Activated CD4-positive, alpha-beta T cell treated with anti-CD3 and anti-CD28 coated beads, Interleukin-2, amount 10 ng/mL, durations not matched to agents 7 days and 5 days (primary cell): ENCODE measurements at regions not wholly inside any gene's neighbourhood (a gene's known extent, or its start where the extent isn't known, plus 50 kb on each side); places are given as distances from the start of the nearest gene placed in this dataset.

Source experiments
- CTCF ChIA-PET: fragments of 350-600 bp; sonication (Branson Sonifier 250); formaldehyde crosslinking; loops from one replicate; lab custom pipeline; 2021; ENCODE audit warnings: antibody characterized with exemption; lab: Charles Lee
- POLR2A ChIA-PET: fragments of 350-600 bp; sonication (Branson Sonifier 250); formaldehyde crosslinking; loops from one replicate; lab custom pipeline; 2021; ENCODE audit warnings: antibody characterized with exemption; lab: Charles Lee
- DNase-seq: peaks from one replicate; pipeline ENCODE4 v3.0.0-alpha.2; 2020
- H3K27ac Mint-ChIP-seq: one replicate; pipeline ENCODE4 v1.8.0; 2021; ENCODE audit warnings: mild to moderate bottlenecking, moderate library complexity, mixed read lengths
- H3K27me3 Mint-ChIP-seq: one replicate; pipeline ENCODE4 v1.8.0; 2021; ENCODE audit warnings: mixed read lengths
- H3K36me3 Mint-ChIP-seq: one replicate; pipeline ENCODE4 v1.8.0; 2021; ENCODE audit warnings: low read depth, mixed read lengths
- H3K4me1 Mint-ChIP-seq: one replicate; pipeline ENCODE4 v1.8.0; 2021; ENCODE audit warnings: mixed read lengths
- H3K4me3 Mint-ChIP-seq: one replicate; pipeline ENCODE4 v1.8.0; 2021; ENCODE audit warnings: mild to moderate bottlenecking, moderate library complexity, mixed read lengths
- H3K9me3 Mint-ChIP-seq: one replicate; pipeline ENCODE4 v1.8.0; 2021; ENCODE audit warnings: mixed read lengths

- Mint-ChIP-seq H3K27ac (no peak overlapping the region), H3K36me3 (no peaks in the 10 kb centered on the region), H3K27me3 (no peaks in the 10 kb centered on the region), H3K4me1 (no peaks in the 10 kb centered on the region), H3K4me3 (no peak overlapping the region), H3K9me3 (no peaks in the 10 kb centered on the region)
- ChIA-PET CTCF (no interaction called here), POLR2A (no interaction called here)
- no peak for DNase-seq
These were observed 205.9 kb downstream of the C1D start for GRCh38 chr2:67856866-67857265.

DNA sequence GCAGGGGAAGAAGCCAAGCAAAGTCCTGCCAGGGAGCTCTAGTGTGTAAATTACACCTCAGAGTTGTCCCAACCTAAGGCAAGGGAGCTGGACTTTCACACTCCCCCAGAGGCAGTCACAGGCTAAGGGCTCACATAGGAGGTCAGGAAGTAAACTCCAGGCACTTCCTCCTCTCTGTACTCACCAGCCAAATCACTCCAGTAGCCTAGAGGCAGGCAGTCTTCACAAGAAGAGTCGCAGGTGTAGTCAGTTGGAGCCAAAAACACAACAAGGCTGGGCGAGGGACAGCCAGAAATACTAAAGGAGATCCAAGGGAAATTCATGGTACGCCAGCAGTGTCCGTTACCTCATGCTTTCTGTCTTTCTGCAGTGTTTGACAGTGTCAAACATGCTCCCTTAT, 205.0 kb downstream of the C1D start:
- CTCF ChIA-PET: no interaction called here
- H3K4me1 Mint-ChIP-seq: no peaks in the 10 kb centered on the region
- DNase-seq: no peak

DNA sequence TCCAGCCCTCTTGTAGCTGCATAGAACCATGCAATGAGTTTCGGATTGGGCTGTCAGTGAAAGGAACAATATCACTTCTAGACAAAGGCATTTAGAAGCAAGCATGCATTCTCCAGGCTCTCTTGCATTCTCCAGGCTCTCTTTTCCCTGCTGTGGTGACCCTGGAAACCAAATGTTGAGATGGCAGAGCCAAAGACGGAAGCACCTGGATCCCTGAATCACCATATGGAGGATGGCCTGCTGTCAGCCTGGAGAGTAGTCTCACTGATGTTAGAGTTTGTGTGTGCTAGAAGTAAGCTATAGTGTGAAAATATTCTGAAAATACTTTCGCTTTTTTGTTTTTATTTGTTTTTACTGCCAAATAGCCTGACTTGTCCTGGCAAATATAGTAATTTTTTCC, 203.9 kb downstream of the C1D start:
- Mint-ChIP-seq H3K36me3 (no peaks in the 10 kb centered on the region), H3K27me3 (no peaks in the 10 kb centered on the region), H3K4me1 (no peaks in the 10 kb centered on the region), H3K27ac (no peak overlapping the region), H3K9me3 (no peaks in the 10 kb centered on the region), H3K4me3 (no peak overlapping the region)
- DNase-seq: no peak
- ChIA-PET POLR2A (no interaction called here), CTCF (no interaction called here)

More for the DNA sequence above, 205.0 kb downstream of the C1D start:
- Mint-ChIP-seq H3K36me3 (no peaks in the 10 kb centered on the region), H3K27me3 (no peaks in the 10 kb centered on the region), H3K4me3 (no peak overlapping the region), H3K27ac (no peak overlapping the region), H3K9me3 (no peaks in the 10 kb centered on the region)
- POLR2A ChIA-PET: no interaction called here

- Mint-ChIP-seq H3K9me3 (no peaks in the 10 kb centered on the region), H3K36me3 (no peaks in the 10 kb centered on the region), H3K4me3 (no peak overlapping the region), H3K4me1 (no peaks in the 10 kb centered on the region), H3K27me3 (peaks cover 3% of the 10 kb centered on the region), H3K27ac (no peak overlapping the region)
- ChIA-PET POLR2A (no interaction called here), CTCF (no interaction called here)
- no peak for DNase-seq
These were observed 196.9 kb downstream of the C1D start for GRCh38 chr2:67865917-67866316.

- Mint-ChIP-seq H3K36me3 (no peaks in the 10 kb centered on the region), H3K4me3 (no peak overlapping the region), H3K4me1 (no peaks in the 10 kb centered on the region), H3K27ac (no peak overlapping the region), H3K27me3 (peaks cover 3% of the 10 kb centered on the region), H3K9me3 (no peaks in the 10 kb centered on the region)
- no peak for DNase-seq
- ChIA-PET CTCF (no interaction called here), POLR2A (no interaction called here)
These were observed 195.1 kb downstream of the C1D start for GRCh38 chr2:67867735-67868134.

DNA sequence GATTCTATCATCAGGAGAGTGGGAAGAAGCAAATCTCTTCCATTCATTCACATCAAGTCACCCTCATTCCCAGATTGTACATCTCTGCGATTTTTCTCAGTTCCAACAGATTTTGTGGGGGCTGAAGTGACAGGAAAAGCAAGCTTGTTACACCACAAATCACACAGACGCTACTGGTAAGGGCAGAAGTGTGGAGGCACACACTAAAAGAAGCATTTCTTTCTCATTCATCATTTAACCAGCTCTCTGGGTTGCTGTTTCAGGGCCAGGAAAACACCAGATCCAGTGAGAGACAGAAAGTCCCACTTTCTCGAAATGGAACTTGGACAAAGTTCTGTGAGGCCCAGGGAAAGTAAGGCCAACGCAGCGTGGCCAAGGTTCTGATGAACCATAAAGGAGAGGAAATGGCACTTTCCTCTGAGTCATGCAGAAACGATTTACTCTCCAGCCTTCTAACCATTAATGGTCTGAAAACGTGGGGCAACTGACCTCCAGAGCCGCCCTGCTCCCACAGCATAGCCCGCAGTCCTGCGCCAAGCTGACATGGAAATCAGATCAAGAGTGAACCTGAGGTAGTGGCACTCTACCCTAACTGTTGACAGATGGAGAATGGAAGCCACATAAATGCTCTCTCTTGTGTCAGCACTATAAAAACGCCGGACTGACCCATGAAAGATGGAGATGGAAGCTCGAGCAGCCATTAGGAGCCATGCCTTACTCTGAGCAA, 191.0 kb downstream of the C1D start:
- H3K27me3 Mint-ChIP-seq: peaks cover 3% of the 10 kb centered on the region
- no peaks in the 10 kb centered on the region for H3K36me3 Mint-ChIP-seq
- H3K4me1 Mint-ChIP-seq: no peaks in the 10 kb centered on the region
- H3K27ac Mint-ChIP-seq: no peak overlapping the region
- no peak for DNase-seq
- ChIA-PET POLR2A (no interaction called here), CTCF (interaction anchor here (0.6 to 1.1 kb wide), 2 partner anchors 21 to 1435 kb away, joined by 3 to 4 read pairs; no protein-coding TSS in a partner anchor)
- no peaks in the 10 kb centered on the region for H3K9me3 Mint-ChIP-seq
- no peak overlapping the region for H3K4me3 Mint-ChIP-seq

DNA sequence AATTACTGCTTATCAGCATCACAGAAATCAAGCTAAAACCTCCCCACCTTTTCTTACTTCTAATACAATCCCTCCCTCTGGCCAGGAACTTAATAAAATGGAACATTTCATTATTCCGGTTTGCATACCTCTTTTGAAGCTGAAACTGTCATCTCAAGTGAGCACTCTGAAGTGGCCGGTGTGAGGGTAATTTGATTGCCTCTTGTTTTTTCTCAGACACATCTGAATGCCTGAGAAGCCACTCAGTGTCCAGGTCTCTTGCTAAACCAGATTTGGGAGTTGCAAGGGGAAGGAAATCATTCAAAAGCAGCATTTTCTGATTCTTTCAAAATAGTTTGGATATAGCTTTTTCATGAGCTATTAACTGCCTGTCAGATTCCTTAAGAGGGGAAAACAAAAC, 190.3 kb downstream of the C1D start:
- Mint-ChIP-seq H3K27ac (no peak overlapping the region), H3K27me3 (peaks cover 3% of the 10 kb centered on the region), H3K9me3 (no peaks in the 10 kb centered on the region), H3K4me3 (no peak overlapping the region), H3K36me3 (no peaks in the 10 kb centered on the region), H3K4me1 (no peaks in the 10 kb centered on the region)
- DNase-seq: no peak
- ChIA-PET CTCF (interaction anchor here (0.6 kb wide), 1 partner anchor 1436 kb away, joined by 4 read pairs; no protein-coding TSS in a partner anchor), POLR2A (no interaction called here)

- Mint-ChIP-seq H3K4me3 (no peak overlapping the region), H3K9me3 (no peaks in the 10 kb centered on the region), H3K4me1 (no peaks in the 10 kb centered on the region), H3K36me3 (no peaks in the 10 kb centered on the region), H3K27me3 (peaks cover 3% of the 10 kb centered on the region), H3K27ac (no peak overlapping the region)
- no peak for DNase-seq
- ChIA-PET POLR2A (no interaction called here), CTCF (no interaction called here)
These were observed 188.9 kb downstream of the C1D start for GRCh38 chr2:67873916-67874315.

- no peak for DNase-seq
- Mint-ChIP-seq H3K4me1 (no peaks in the 10 kb centered on the region), H3K27me3 (no peaks in the 10 kb centered on the region), H3K9me3 (no peaks in the 10 kb centered on the region), H3K27ac (no peak overlapping the region), H3K4me3 (no peak overlapping the region), H3K36me3 (no peaks in the 10 kb centered on the region)
- CTCF ChIA-PET: no interaction called here
- POLR2A ChIA-PET: no interaction called here
These were observed 186.6 kb downstream of the C1D start for GRCh38 chr2:67876176-67876575.

DNA sequence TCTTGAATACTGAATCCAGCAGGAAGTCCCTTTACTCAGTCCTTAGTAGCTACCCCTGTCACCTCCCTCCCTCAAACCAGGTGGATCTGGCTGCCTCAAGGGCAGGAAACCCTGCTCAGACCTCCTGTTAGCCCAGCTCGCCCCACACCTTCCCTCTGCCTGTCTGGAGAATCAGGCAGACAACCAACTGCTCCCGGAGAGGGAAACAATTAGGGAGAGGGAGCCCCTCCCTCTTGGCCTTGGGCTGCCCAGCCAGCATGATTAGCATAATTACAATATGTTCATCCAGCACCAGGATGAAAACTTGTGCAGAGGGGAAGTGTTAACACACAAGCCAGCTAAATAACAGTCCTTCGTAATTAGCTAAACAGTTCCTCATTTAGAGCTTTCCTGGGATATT, 185.5 kb downstream of the C1D start:
- Mint-ChIP-seq H3K4me1 (no peaks in the 10 kb centered on the region), H3K4me3 (no peak overlapping the region), H3K36me3 (no peaks in the 10 kb centered on the region), H3K27me3 (no peaks in the 10 kb centered on the region), H3K9me3 (no peaks in the 10 kb centered on the region), H3K27ac (no peak overlapping the region)
- DNase-seq: no peak
- CTCF ChIA-PET: no interaction called here
- POLR2A ChIA-PET: no interaction called here

DNA sequence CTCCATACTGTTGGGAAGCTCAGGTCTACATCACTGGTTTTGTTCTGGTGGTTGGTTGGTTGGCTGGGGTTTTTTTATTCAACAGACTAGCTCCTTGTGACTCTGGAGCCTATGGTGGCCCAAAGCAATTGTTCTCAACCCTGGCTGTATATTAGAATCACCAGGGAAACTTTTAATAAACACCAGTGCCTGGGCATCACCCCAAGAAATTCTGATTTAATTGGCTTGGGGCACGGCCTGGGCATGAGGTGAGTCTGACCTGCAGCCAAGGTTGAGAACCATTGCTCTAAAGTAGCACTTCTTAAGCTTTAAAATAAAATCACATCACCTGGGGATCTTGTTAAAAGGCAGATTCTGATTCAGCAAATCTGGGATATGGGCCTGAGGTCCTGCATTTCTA, 184.1 kb downstream of the C1D start:
- Mint-ChIP-seq H3K27ac (no peak overlapping the region), H3K36me3 (no peaks in the 10 kb centered on the region), H3K9me3 (no peaks in the 10 kb centered on the region), H3K4me3 (no peak overlapping the region), H3K4me1 (no peaks in the 10 kb centered on the region), H3K27me3 (no peaks in the 10 kb centered on the region)
- ChIA-PET CTCF (no interaction called here), POLR2A (no interaction called here)
- no peak for DNase-seq

DNA sequence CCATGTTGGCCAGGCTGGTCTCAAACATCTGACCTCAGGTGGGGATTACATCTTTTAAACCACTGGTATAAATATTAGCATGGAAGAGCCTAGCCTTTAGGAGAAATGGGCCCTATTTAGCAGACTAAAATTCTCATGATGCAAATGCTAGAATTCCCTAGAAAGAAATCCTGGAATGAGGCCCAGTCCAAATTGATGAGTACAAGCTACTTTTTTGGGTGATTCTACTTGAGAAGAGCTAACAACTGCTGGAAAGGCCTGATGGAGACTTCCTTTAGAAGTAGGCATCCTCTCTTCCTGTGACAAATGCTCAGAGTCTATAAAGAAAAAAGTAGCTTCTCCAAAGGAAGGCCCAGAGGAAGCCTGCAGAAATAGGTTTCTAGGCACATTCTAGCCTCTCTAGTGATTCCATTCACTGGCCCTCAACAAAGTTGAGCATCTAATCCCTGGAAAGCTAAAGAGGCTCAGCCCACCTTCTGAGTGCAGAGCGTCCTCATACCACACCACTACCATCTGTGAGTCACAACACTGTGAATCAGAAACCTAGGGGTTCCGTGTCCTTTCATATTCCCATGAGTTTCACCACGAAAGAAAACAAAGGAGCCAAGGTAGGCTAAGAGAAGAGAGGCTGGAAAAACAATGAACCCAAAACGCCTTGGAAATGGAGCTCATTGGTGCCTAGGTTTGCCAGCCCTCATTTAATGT, 183.1 kb downstream of the C1D start:
- CTCF ChIA-PET: no interaction called here

DNA sequence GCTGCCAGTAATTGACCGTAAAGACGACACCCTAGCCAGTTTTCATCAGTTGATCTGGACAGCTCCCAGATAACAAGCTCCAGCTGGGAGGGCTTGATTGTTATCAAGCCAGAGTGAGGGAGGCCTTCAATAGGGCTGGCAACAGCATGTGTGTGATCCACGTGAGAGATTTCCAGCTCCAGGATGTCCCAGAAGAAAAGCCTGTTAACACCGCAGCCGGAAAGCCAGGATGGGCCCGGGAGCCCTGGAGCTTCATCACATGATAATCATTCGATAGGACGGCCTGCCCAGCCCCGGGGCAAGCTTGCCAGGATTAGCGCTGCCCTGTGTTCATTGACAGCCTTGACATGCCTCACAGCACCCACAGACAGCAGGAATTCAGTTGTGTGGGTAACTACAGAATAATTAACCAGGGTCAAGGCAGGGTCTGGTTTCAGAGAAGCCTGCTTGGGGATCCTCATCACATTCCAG, 182.5 kb downstream of the C1D start:
- POLR2A ChIA-PET: no interaction called here
- H3K4me3 Mint-ChIP-seq: no peak overlapping the region
- CTCF ChIA-PET: no interaction called here
- H3K4me1 Mint-ChIP-seq: no peaks in the 10 kb centered on the region
- H3K36me3 Mint-ChIP-seq: no peaks in the 10 kb centered on the region
- no peaks in the 10 kb centered on the region for H3K9me3 Mint-ChIP-seq
- DNase-seq: no peak
- H3K27ac Mint-ChIP-seq: no peak overlapping the region
- H3K27me3 Mint-ChIP-seq: no peaks in the 10 kb centered on the region

More for the DNA sequence above, 183.1 kb downstream of the C1D start:
- no peaks in the 10 kb centered on the region for H3K27me3 Mint-ChIP-seq
- H3K9me3 Mint-ChIP-seq: no peaks in the 10 kb centered on the region
- POLR2A ChIA-PET: no interaction called here
- no peak for DNase-seq
- no peaks in the 10 kb centered on the region for H3K36me3 Mint-ChIP-seq
- H3K4me3 Mint-ChIP-seq: no peak overlapping the region
- H3K4me1 Mint-ChIP-seq: no peaks in the 10 kb centered on the region
- H3K27ac Mint-ChIP-seq: no peak overlapping the region
